ENCODE measurements at regions not wholly inside any gene's neighbourhood (a gene's known extent, or its start where the extent isn't known, plus 50 kb on each side); places are given as distances from the start of the nearest gene placed in this dataset.

- H3K4me3 ChIP-seq (ENCODE audit: low read length): no peak overlapping the region
- H3K36me3 ChIP-seq (ENCODE audit: control insufficient read depth, insufficient read depth, low read length): no peaks in the 10 kb centered on the region
- peaks cover 0 to 3% of the 10 kb centered on the region in 2 donors for H3K4me1 Mint-ChIP-seq
- intact Hi-C loops (cut with micrococcal nuclease): no loop called here
- no peak for TF ChIP-seq CTCF (IDR thresholded peaks at IDR 0.05)
- H3K4me3 Mint-ChIP-seq: no peak overlapping the region
- ATAC-seq: no peak
- H3K36me3 Mint-ChIP-seq: no peaks in the 10 kb centered on the region
- peaks cover 0 to 5% of the 10 kb centered on the region in 2 donors for H3K27me3 Mint-ChIP-seq (ENCODE audit: low read depth in 2 of 2)
- DNase-seq: no peak
- no peak overlapping the region for H3K27ac ChIP-seq (ENCODE audit: low read length)
- no peaks in the 10 kb centered on the region for H3K9me3 Mint-ChIP-seq
- WGBS (ENCODE audit: insufficient coverage): 63% methylated on average over 4 of the region's 4 CpGs
- no peaks in the 10 kb centered on the region for H3K4me1 ChIP-seq (ENCODE audit: control insufficient read depth, insufficient read depth, low read length)
- no peaks in the 10 kb centered on the region for H3K27me3 ChIP-seq (ENCODE audit: control insufficient read depth, insufficient read depth, low read length)
- no peak overlapping the region for H3K27ac Mint-ChIP-seq
- H3K9me3 ChIP-seq (ENCODE audit: control insufficient read depth, insufficient read depth, low read length): no peaks in the 10 kb centered on the region
These were observed 409.6 kb upstream of the MAF start for GRCh38 chr16:80009971-80010659.

DNA sequence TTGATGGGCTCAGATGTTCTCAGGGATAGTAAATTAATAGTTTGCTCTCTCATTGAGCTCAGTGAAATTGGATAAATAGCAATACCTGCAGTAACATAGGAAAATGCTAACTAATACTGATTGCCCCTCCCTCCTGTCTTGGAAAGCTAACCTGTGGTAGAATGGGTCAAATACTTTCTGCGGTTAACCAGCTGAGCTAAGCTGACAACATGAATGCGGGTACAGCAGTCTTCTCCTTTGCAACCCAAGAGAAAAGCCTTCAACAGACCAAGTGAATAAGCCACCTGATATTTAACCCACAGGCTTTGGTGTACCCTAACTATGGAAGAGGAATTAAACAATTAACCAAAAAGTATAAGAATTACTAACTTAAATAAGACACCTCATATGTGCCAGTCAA is 408.3 kb upstream of the MAF start:
- Histone ChIP-seq H3K9me3 (ENCODE audit: control insufficient read depth, insufficient read depth, low read length) (no peaks in the 10 kb centered on the region), H3K4me3 (ENCODE audit: low read length) (no peak overlapping the region), H3K27me3 (ENCODE audit: control insufficient read depth, insufficient read depth, low read length) (no peaks in the 10 kb centered on the region), H3K4me1 (ENCODE audit: control insufficient read depth, insufficient read depth, low read length) (no peaks in the 10 kb centered on the region), H3K27ac (ENCODE audit: low read length) (no peak overlapping the region), H3K36me3 (ENCODE audit: control insufficient read depth, insufficient read depth, low read length) (no peaks in the 10 kb centered on the region)
- Mint-ChIP-seq H3K9me3 (peaks cover 0 to 2% of the 10 kb centered on the region in 2 donors), H3K4me3 (no peak overlapping the region), H3K27me3 (ENCODE audit: low read depth in 2 of 2) (peaks cover 5 to 11% of the 10 kb centered on the region in 2 donors), H3K36me3 (no peaks in the 10 kb centered on the region), H3K4me1 (peaks cover 0 to 3% of the 10 kb centered on the region in 2 donors), H3K27ac (no peak overlapping the region)
- ATAC-seq (no peak), DNase-seq (no peak)
- intact Hi-C loops (cut with micrococcal nuclease): no loop called here
- WGBS (ENCODE audit: insufficient coverage): 91% methylated on average over 2 of the region's 2 CpGs
- TF ChIP-seq CTCF (IDR thresholded peaks at IDR 0.05): no peak

DNA sequence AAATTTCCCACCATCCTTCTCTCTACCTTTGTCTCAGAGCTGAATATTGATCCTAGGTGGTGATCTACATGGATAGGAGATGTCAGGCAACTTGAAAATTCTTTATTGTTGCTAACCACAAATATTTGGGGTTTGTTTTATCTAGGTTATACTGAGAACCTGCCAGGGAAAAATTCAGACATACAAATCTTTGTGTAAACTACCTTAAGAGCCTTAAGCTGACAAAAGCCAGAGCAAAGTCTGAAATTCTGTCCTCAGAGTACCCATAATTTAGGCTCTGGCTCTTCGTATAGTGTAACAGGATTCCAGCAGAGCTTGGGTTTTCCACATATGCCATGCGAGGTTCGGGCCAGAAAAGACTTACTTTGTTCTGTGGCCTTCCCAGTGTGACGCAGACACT is 406.7 kb upstream of the MAF start:
- Mint-ChIP-seq H3K9me3 (peaks cover 0 to 2% of the 10 kb centered on the region in 2 donors), H3K27ac (no peak overlapping the region), H3K4me1 (peaks cover 0 to 3% of the 10 kb centered on the region in 2 donors), H3K36me3 (no peaks in the 10 kb centered on the region), H3K4me3 (no peak overlapping the region), H3K27me3 (ENCODE audit: low read depth in 2 of 2) (peaks cover 8 to 17% of the 10 kb centered on the region in 2 donors)
- DNase-seq (no peak), ATAC-seq (no peak)
- Histone ChIP-seq H3K4me3 (ENCODE audit: low read length) (no peak overlapping the region), H3K27me3 (ENCODE audit: control insufficient read depth, insufficient read depth, low read length) (no peaks in the 10 kb centered on the region), H3K27ac (ENCODE audit: low read length) (no peak overlapping the region), H3K36me3 (ENCODE audit: control insufficient read depth, insufficient read depth, low read length) (no peaks in the 10 kb centered on the region), H3K9me3 (ENCODE audit: control insufficient read depth, insufficient read depth, low read length) (no peaks in the 10 kb centered on the region), H3K4me1 (ENCODE audit: control insufficient read depth, insufficient read depth, low read length) (no peaks in the 10 kb centered on the region)
- intact Hi-C loops (cut with micrococcal nuclease): no loop called here
- no peak for TF ChIP-seq CTCF (IDR thresholded peaks at IDR 0.05)
- WGBS (ENCODE audit: insufficient coverage): 54% methylated on average over 3 of the region's 4 CpGs
